Uterus (tissue), 3 donors: ENCODE measurements at regions not wholly inside any gene's neighbourhood (a gene's known extent, or its start where the extent isn't known, plus 50 kb on each side); places are given as distances from the start of the nearest gene placed in this dataset.

ENCODE experiments used
- DNase-seq, 2 donors: peaks; one replicate each; pipeline ENCODE4 v3.0.0-alpha.2; 2019 to 2020
- H3K27ac ChIP-seq, 2 donors: fragments of 200-600 bp; sonication (generic); 1 replicate in 1 of 2; 2 replicates in 1 of 2; pipeline ENCODE4 v1.5.1; 2016 to 2018
- H3K27me3 ChIP-seq, 2 donors: fragments of 200-600 bp; sonication (generic); one replicate each; pipeline ENCODE4 v1.5.1; 2018 to 2019; ENCODE audit warnings: control low read depth in 1 of 2
- H3K36me3 ChIP-seq, 2 donors: fragments of 200-600 bp; sonication (generic); one replicate each; pipeline ENCODE4 v1.5.1; 2019; ENCODE audit warnings: control low read depth in 1 of 2
- H3K4me1 ChIP-seq, 2 donors: fragments of 200-600 bp; sonication (generic); one replicate each; pipeline ENCODE4 v1.5.1; 2018 to 2019; ENCODE audit warnings: control low read depth in 1 of 2
- H3K4me3 ChIP-seq, 2 donors: fragments of 200-600 bp; sonication (generic); 1 replicate in 1 of 2; 2 replicates in 1 of 2; pipeline ENCODE4 v1.5.1; 2018 to 2019; ENCODE audit warnings: mild to moderate bottlenecking in 1 of 2
- H3K9me3 ChIP-seq, 2 donors: fragments of 200-600 bp; sonication (generic); one replicate each; pipeline ENCODE4 v1.5.1; 2019; ENCODE audit warnings: control low read depth in 1 of 2
- POLR2A ChIP-seq, 2 donors: fragments of 450-650 bp; IDR thresholded peaks; one replicate each; pipeline ENCODE4 v1.6.1; 2016; ENCODE audit warnings: antibody characterized with exemption in 2 of 2, mild to moderate bottlenecking in 1 of 2, moderate library complexity in 1 of 2
- intact Hi-C: fragments of 100-400 bp; cut with DNase I; formaldehyde crosslinking; loops from one replicate; pipeline ENCODE4 v1.15.1; 2023; ENCODE audit warnings: low total_unique reads
- TF ChIP-seq, protein P1 (sequence below), 4 experiments: fragments of 200-600 bp in 2 of 4; fragments of 450-650 bp in 2 of 4; sonication (generic) in 2 of 4; IDR thresholded peaks; one replicate each; pipeline ENCODE4 v1.5.1; 2016 to 2019; ENCODE audit warnings: antibody characterized with exemption in 4 of 4, mild to moderate bottlenecking in 2 of 4, moderate library complexity in 1 of 4
- donor health status: DM: yes; HTN: yes; CAD: no.

DNA sequence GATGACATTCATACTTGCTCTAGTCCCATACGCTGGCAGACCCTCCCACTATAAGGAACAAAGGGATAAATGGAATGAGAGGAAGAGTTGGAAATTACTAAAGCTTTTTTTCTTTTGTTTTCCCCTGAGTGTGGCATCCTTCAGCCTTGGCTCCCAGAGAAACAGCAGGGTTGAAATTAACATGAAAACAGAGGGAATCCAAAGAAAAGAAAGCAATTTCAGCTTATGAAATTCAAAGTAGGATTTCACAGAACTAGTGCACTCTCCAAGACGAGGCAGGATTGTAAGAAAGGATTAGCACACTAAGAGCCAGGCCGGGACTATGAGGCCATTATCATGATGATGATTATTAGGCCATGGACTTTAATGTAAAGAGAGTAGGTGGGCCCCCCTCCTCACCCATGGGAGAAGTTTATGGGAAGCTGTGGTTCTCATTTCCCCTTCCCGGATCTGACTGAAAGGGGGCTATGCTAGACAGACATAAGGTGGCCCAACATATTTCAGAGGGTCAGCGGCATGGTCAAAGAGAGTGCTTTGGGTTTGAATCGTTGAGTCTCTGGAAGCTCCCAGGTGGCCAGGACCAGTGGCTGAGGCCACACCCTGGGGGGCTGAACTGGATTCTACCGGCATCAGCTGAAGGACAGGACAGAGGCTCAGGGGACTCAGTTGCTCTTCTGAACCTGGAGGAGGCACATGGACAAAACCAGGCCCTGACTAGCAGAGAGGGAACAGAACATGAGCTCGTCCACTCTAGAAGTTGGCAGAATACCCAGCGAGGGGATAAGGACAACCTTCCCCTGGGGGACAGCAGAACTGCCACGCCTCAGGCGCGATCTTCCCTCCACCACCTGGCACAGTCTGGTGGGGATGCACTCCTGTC, 100.1 kb upstream of the ARL4C start:
- H3K36me3 ChIP-seq: no peaks in the 10 kb centered on the region
- H3K9me3 ChIP-seq: no peaks in the 10 kb centered on the region
- TF ChIP-seq POLR2A (IDR thresholded peaks at IDR 0.05): no peak
- TF ChIP-seq, protein P1, sequence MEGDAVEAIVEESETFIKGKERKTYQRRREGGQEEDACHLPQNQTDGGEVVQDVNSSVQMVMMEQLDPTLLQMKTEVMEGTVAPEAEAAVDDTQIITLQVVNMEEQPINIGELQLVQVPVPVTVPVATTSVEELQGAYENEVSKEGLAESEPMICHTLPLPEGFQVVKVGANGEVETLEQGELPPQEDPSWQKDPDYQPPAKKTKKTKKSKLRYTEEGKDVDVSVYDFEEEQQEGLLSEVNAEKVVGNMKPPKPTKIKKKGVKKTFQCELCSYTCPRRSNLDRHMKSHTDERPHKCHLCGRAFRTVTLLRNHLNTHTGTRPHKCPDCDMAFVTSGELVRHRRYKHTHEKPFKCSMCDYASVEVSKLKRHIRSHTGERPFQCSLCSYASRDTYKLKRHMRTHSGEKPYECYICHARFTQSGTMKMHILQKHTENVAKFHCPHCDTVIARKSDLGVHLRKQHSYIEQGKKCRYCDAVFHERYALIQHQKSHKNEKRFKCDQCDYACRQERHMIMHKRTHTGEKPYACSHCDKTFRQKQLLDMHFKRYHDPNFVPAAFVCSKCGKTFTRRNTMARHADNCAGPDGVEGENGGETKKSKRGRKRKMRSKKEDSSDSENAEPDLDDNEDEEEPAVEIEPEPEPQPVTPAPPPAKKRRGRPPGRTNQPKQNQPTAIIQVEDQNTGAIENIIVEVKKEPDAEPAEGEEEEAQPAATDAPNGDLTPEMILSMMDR (IDR thresholded peaks at IDR 0.05): no peak
- intact Hi-C loops: no loop called here
- H3K27me3 ChIP-seq: no peaks in the 10 kb centered on the region
- H3K27ac ChIP-seq: no peak overlapping the region
- no peak for DNase-seq
- no peaks in the 10 kb centered on the region for H3K4me1 ChIP-seq
- H3K4me3 ChIP-seq: no peak overlapping the region

DNA sequence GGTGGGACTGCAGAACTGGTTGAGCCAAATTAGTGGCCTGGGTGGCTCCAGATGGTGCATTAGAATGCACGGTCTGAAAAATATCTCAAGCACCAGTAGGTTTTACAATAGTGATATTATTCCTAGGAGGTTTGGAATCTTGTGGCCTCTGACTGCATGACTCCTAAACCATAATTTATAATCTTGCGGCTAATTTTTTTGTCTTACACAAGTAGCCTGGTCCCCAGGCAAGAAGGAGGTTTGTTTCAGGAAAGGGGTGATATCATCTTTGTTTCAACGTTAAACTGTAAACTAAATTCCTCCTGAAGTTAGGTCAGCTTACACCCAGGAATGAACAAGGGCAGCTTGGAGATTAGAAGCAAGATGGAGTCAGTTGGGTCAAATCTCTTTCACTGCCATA, 98.9 kb upstream of the ARL4C start:
- Histone ChIP-seq H3K27me3 (no peaks in the 10 kb centered on the region), H3K4me3 (no peak overlapping the region), H3K27ac (no peak overlapping the region), H3K4me1 (no peaks in the 10 kb centered on the region), H3K36me3 (no peaks in the 10 kb centered on the region), H3K9me3 (no peaks in the 10 kb centered on the region)
- intact Hi-C loops: no loop called here
- TF ChIP-seq, protein P1 (IDR thresholded peaks at IDR 0.05): no peak
- TF ChIP-seq POLR2A (IDR thresholded peaks at IDR 0.05): no peak
- no peak for DNase-seq

DNA sequence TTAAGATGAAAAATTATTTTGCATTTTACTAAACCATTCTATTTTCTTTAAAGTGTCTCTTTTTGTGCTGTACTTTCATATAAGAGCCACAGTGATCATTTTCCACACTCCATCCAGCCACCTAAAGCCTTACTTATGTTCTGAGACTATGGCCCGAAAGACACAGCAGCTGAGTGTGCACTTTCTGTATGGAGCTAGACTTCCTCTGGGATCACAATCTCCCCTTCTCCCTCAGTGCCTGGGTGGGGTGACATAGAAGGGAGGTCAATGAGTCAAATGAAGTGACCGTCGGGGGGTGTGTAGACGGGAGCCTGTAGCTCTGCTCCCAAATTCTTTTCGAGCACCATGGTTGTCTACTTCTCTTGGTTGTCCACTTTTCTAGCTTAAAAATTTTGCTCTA, 97.8 kb upstream of the ARL4C start:
- Histone ChIP-seq H3K9me3 (no peaks in the 10 kb centered on the region), H3K4me3 (no peak overlapping the region), H3K27ac (no peak overlapping the region), H3K36me3 (no peaks in the 10 kb centered on the region), H3K4me1 (no peaks in the 10 kb centered on the region), H3K27me3 (no peaks in the 10 kb centered on the region)
- intact Hi-C loops: no loop called here
- no peak for DNase-seq
- TF ChIP-seq, protein P1 (IDR thresholded peaks at IDR 0.05): no peak
- no peak for TF ChIP-seq POLR2A (IDR thresholded peaks at IDR 0.05)

DNA sequence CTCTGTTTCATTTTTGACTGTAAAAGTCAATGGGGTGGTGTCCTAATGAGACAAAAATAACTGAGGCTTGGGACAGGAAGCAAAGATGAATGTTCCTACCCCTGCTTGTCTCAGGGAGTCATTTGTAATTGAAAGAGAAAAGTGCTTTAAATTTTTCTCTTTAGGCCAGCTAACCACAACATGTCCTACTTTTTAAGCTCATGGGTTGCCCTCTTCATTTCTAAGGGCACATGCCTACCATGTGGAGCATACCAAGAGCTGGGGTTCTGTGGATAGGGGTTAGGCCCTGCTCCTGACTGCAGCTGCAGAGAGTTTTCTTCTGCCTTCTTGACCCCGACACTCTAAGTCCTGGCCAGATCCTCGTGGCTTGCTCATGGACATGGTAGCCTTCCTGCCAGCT, 96.8 kb upstream of the ARL4C start:
- no peak overlapping the region for H3K27ac ChIP-seq
- H3K36me3 ChIP-seq: no peaks in the 10 kb centered on the region
- intact Hi-C loops: no loop called here
- no peaks in the 10 kb centered on the region for H3K9me3 ChIP-seq
- no peaks in the 10 kb centered on the region for H3K4me1 ChIP-seq
- H3K4me3 ChIP-seq: no peak overlapping the region
- no peaks in the 10 kb centered on the region for H3K27me3 ChIP-seq
- DNase-seq: no peak
- TF ChIP-seq POLR2A (IDR thresholded peaks at IDR 0.05): no peak
- TF ChIP-seq, protein P1 (IDR thresholded peaks at IDR 0.05): no peak

DNA sequence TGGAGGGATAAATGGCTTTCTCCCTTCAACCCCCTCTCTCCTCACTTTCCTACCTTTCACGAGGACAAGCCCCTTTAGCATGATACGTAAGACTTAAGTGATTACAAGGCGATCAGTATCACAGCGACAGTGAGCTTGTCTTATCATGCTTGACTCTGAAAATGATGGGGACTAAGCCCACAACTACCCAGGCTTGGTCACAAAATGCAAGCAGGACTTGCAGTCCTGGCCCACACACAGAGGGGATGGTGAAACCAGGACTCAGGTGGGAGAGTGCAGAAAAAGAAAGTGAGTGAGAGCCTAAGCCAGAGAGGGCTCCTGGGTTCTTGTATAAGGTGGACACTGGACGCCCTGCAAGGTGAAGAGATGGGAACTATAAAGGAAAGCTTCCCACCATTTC, 95.7 kb upstream of the ARL4C start:
- Histone ChIP-seq H3K9me3 (no peaks in the 10 kb centered on the region), H3K27ac (no peak overlapping the region), H3K4me1 (no peaks in the 10 kb centered on the region), H3K36me3 (no peaks in the 10 kb centered on the region), H3K27me3 (no peaks in the 10 kb centered on the region), H3K4me3 (no peak overlapping the region)
- DNase-seq: no peak
- intact Hi-C loops: no loop called here
- no peak for TF ChIP-seq POLR2A (IDR thresholded peaks at IDR 0.05)
- TF ChIP-seq, protein P1 (IDR thresholded peaks at IDR 0.05): no peak
